ENCODE measurements at regions not wholly inside any gene's neighbourhood (a gene's known extent, or its start where the extent isn't known, plus 50 kb on each side); places are given as distances from the start of the nearest gene placed in this dataset.

- no peak overlapping the region for H4K5ac ChIP-seq (ENCODE audit: low read depth, low read length)
- no peak overlapping the region for H3K56ac ChIP-seq (ENCODE audit: extremely low read depth, insufficient read depth, low read length)
- H4K91ac ChIP-seq (ENCODE audit: insufficient read depth, low read depth, low read length): no peak overlapping the region
- H3K4me3 ChIP-seq (ENCODE audit: insufficient read depth, low read depth, low read length): no peak overlapping the region
- no peaks in the 10 kb centered on the region for H4K20me1 ChIP-seq (ENCODE audit: insufficient read depth, low read length)
- ATAC-seq (ENCODE audit: low read depth): no peak
- H2BK5ac ChIP-seq (ENCODE audit: low read depth, low read length, poor library complexity, severe bottlenecking): no peak overlapping the region
- H2BK15ac ChIP-seq (ENCODE audit: low read depth, low read length): no peak overlapping the region
- H2BK20ac ChIP-seq (ENCODE audit: low read depth, low read length): no peak overlapping the region
- intact Hi-C loops (cut with micrococcal nuclease): no loop called here
- H3K36me3 ChIP-seq (ENCODE audit: control insufficient read depth, insufficient read depth, low read length): no peaks in the 10 kb centered on the region
- no peaks in the 10 kb centered on the region for H3K4me1 ChIP-seq (ENCODE audit: control insufficient read depth, insufficient read depth, low read length)
- DNase-seq: no peak
- TF ChIP-seq RCOR1 (IDR thresholded peaks at IDR 0.05; ENCODE audit: insufficient replicate concordance, low read length): no peak
- TF ChIP-seq MXI1 (IDR thresholded peaks at IDR 0.05; ENCODE audit: borderline replicate concordance, low read depth, low read length): no peak
- no peak for TF ChIP-seq BHLHE40 (IDR thresholded peaks at IDR 0.05; ENCODE audit: low read depth, low read length)
- TF ChIP-seq SMC3 (IDR thresholded peaks at IDR 0.05; ENCODE audit: low read depth, low read length): no peak
- no peak for TF ChIP-seq ELK1 (IDR thresholded peaks at IDR 0.05; ENCODE audit: borderline replicate concordance, low read depth, low read length)
- no peak for TF ChIP-seq MAFK (IDR thresholded peaks at IDR 0.05; ENCODE audit: low read depth, low read length)
- TF ChIP-seq RFX5 (IDR thresholded peaks at IDR 0.05; ENCODE audit: low read depth, low read length): no peak
- TF ChIP-seq NFE2L2 (IDR thresholded peaks at IDR 0.05; ENCODE audit: low read depth, low read length): no peak
- no peak for TF ChIP-seq CEBPB (IDR thresholded peaks at IDR 0.05; ENCODE audit: low read depth, low read length)
- TF ChIP-seq FOS (IDR thresholded peaks at IDR 0.05; ENCODE audit: low read depth, low read length): no peak
- no peak for TF ChIP-seq MAZ (IDR thresholded peaks at IDR 0.05; ENCODE audit: borderline replicate concordance, low read depth, low read length)
- no peak for TF ChIP-seq RAD21 (IDR thresholded peaks at IDR 0.05; ENCODE audit: low read length)
- TF ChIP-seq, protein P1, sequence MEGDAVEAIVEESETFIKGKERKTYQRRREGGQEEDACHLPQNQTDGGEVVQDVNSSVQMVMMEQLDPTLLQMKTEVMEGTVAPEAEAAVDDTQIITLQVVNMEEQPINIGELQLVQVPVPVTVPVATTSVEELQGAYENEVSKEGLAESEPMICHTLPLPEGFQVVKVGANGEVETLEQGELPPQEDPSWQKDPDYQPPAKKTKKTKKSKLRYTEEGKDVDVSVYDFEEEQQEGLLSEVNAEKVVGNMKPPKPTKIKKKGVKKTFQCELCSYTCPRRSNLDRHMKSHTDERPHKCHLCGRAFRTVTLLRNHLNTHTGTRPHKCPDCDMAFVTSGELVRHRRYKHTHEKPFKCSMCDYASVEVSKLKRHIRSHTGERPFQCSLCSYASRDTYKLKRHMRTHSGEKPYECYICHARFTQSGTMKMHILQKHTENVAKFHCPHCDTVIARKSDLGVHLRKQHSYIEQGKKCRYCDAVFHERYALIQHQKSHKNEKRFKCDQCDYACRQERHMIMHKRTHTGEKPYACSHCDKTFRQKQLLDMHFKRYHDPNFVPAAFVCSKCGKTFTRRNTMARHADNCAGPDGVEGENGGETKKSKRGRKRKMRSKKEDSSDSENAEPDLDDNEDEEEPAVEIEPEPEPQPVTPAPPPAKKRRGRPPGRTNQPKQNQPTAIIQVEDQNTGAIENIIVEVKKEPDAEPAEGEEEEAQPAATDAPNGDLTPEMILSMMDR (conservative IDR thresholded peaks at IDR 0.05; ENCODE audit: low read depth, low read length): no peak
- TF ChIP-seq POLR2A (IDR thresholded peaks at IDR 0.05; ENCODE audit: low read depth, low read length): no peak
- no peak for TF ChIP-seq USF2 (IDR thresholded peaks at IDR 0.05; ENCODE audit: low read depth, low read length)
- TF ChIP-seq CHD1 (IDR thresholded peaks at IDR 0.05; ENCODE audit: low read depth, low read length): no peak
- no peaks in the 10 kb centered on the region for H3K9me1 ChIP-seq (ENCODE audit: insufficient read depth, low read length)
- no peak overlapping the region for H3K4ac ChIP-seq (ENCODE audit: low read depth, low read length)
- H3K9ac ChIP-seq (ENCODE audit: low read depth, low read length): no peak overlapping the region
- in situ Hi-C loops (cut with MboI; ENCODE audit: low sequenced_read_pairs): no loop called here
- H2AK5ac ChIP-seq (ENCODE audit: low read depth, low read length): no peak overlapping the region
- H4K8ac ChIP-seq (ENCODE audit: low read depth in 2 of 2, low read length in 2 of 2): no peak overlapping the region
- H3K4me2 ChIP-seq (ENCODE audit: low read depth, low read length): no peak overlapping the region
- no peak overlapping the region for H2AFZ ChIP-seq (replicated peaks; ENCODE audit: low read length, poor library complexity)
- H2AK9ac ChIP-seq (replicated peaks; ENCODE audit: low read depth, low read length, poor library complexity): no peak overlapping the region
- ChIA-PET CTCF (no interaction called here), POLR2A (ENCODE audit: unreplicated experiment) (no interaction called here)
- no peaks in the 10 kb centered on the region for H3K79me1 ChIP-seq (ENCODE audit: low read depth in 1 of 2, low read length in 2 of 2)
- no peaks in the 10 kb centered on the region for H3K27me3 ChIP-seq (ENCODE audit: control insufficient read depth, insufficient read depth, low read length)
- H3K14ac ChIP-seq (replicated peaks; ENCODE audit: low read depth, low read length): no peak overlapping the region
- H3K18ac ChIP-seq (ENCODE audit: low read depth, low read length): no peak overlapping the region
- dilution Hi-C loops (cut with HindIII; ENCODE audit: low sequenced_read_pairs, unreplicated experiment): no loop called here
- BruUV-seq (replicated peaks): no TSS peak
- H3K27ac ChIP-seq (ENCODE audit: insufficient read depth, low read length): no peak overlapping the region
- no peaks in the 10 kb centered on the region; the same call in 1 of the 2 replicates for H3K9me3 ChIP-seq (ENCODE audit: control insufficient read depth, insufficient read depth, low read length)
- no peak overlapping the region for H2BK120ac ChIP-seq (ENCODE audit: low read depth, low read length)
- H3K23ac ChIP-seq (ENCODE audit: low read depth, low read length): no peak overlapping the region
Observed at GRCh38 chr1:102315096-102315495, 318.4 kb upstream of the OLFM3 start.
